Ectodermal cell (in vitro differentiated cells): ENCODE measurements at regions not wholly inside any gene's neighbourhood (a gene's known extent, or its start where the extent isn't known, plus 50 kb on each side); places are given as distances from the start of the nearest gene placed in this dataset.

ENCODE experiments used
- H3K27ac ChIP-seq: 2 replicates; pipeline ENCODE4 v1.7.0; 2013; ENCODE audit warnings: mild to moderate bottlenecking, low read depth, low read length; ENCODE audit not compliant: insufficient read depth, poor library complexity, severe bottlenecking
- H3K27me3 ChIP-seq: 2 replicates; pipeline ENCODE4 v1.7.0; 2013; ENCODE audit warnings: mild to moderate bottlenecking, low read length; ENCODE audit not compliant: insufficient read depth, control insufficient read depth, poor library complexity, severe bottlenecking
- H3K36me3 ChIP-seq: one replicate; pipeline ENCODE4 v1.7.0; 2013; ENCODE audit warnings: low read length; ENCODE audit not compliant: control insufficient read depth, insufficient read depth
- H3K4me1 ChIP-seq: one replicate; pipeline ENCODE4 v1.7.0; 2013; ENCODE audit warnings: low read length; ENCODE audit not compliant: control insufficient read depth, insufficient read depth
- H3K4me3 ChIP-seq: 2 replicates; pipeline ENCODE4 v1.7.0; 2013; ENCODE audit warnings: low read depth, low read length, control low read depth; ENCODE audit not compliant: insufficient read depth
- H3K9me3 ChIP-seq: 2 replicates; pipeline ENCODE4 v1.7.0; 2013; ENCODE audit warnings: mild to moderate bottlenecking, low read length, moderate library complexity; ENCODE audit not compliant: control insufficient read depth
- WGBS, 2 experiments: methylation state at CpG; one replicate each; pipeline ENCODE4 v1.1.7; 2013; ENCODE audit warnings: missing lambda C conversion rate in 2 of 2; 5-methylcytosine and 5-hydroxymethylcytosine counted together

DNA sequence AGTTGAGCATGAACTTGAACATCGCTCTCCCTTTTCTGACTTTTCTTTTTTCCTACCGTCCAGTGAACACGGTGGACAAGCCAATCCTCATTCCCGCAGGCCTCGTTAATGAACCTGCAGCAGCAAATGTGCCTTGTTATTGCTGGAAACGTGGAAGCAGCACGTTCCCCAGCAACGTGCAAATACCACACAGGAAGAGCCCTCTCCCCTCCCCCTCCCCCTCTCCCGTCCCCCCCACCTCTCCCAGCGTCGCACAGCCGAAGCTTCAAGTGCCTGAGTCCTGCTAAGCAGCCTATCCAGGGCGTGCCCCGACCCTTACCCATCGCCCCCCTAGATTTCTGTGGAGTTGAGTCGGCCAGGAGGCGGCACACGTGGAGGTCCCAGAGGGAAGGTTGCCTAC, 219.9 kb downstream of the BCOR start:
- H3K27me3 ChIP-seq: no peaks in the 10 kb centered on the region
- no peak overlapping the region for H3K4me3 ChIP-seq
- no peaks in the 10 kb centered on the region for H3K9me3 ChIP-seq
- H3K4me1 ChIP-seq: no peaks in the 10 kb centered on the region
- no peaks in the 10 kb centered on the region for H3K36me3 ChIP-seq
- no peak overlapping the region for H3K27ac ChIP-seq
- 68 to 73% methylated on average over 14 to 15 of the region's 18 CpGs for WGBS, 2 experiments

- H3K27ac ChIP-seq: no peak overlapping the region
- H3K36me3 ChIP-seq: no peaks in the 10 kb centered on the region
- 94 to 100% methylated on average over 3 of the region's 3 CpGs for WGBS, 2 experiments
- no peaks in the 10 kb centered on the region for H3K4me1 ChIP-seq
- no peak overlapping the region for H3K4me3 ChIP-seq
- no peaks in the 10 kb centered on the region for H3K27me3 ChIP-seq
- no peaks in the 10 kb centered on the region for H3K9me3 ChIP-seq
Measured at GRCh38 chrX:39883666-39884065, 214.1 kb downstream of the BCOR start.

DNA sequence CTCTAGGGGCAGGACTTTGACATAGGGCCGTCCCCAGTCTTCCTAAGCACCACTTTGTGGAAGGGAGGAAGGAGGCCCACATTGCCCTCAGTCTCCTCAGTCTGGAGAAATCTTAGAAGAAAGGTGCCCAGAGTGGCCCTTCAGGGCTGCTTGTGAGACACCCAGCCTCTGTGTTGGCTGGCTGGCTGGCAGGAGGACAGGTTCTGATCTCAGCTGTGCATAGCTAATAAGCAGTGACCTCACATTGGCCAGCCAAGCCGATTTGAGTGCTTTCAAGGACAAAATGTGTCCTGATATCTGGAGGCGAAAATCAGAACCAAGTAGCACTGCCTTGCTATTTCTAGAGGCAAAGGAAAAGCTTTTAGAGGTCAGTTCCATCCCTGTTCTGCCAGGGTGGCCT, 211.5 kb downstream of the BCOR start:
- H3K36me3 ChIP-seq: no peaks in the 10 kb centered on the region
- 87 to 91% methylated on average over 3 of the region's 3 CpGs for WGBS, 2 experiments
- H3K27me3 ChIP-seq: no peaks in the 10 kb centered on the region
- no peak overlapping the region for H3K4me3 ChIP-seq
- H3K9me3 ChIP-seq: no peaks in the 10 kb centered on the region
- no peaks in the 10 kb centered on the region for H3K4me1 ChIP-seq
- no peak overlapping the region for H3K27ac ChIP-seq

GRCh38 chrX:39888730-39889129, 209.0 kb downstream of the BCOR start:
- no peaks in the 10 kb centered on the region for H3K4me1 ChIP-seq
- no peaks in the 10 kb centered on the region for H3K9me3 ChIP-seq
- WGBS, 2 experiments: 93 to 95% methylated on average over 1 of the region's 1 CpG
- H3K27ac ChIP-seq: no peak overlapping the region
- no peaks in the 10 kb centered on the region for H3K36me3 ChIP-seq
- no peak overlapping the region for H3K4me3 ChIP-seq
- no peaks in the 10 kb centered on the region for H3K27me3 ChIP-seq

- 95 to 100% methylated on average over 1 of the region's 1 CpG for WGBS, 2 experiments
- no peaks in the 10 kb centered on the region for H3K9me3 ChIP-seq
- H3K27me3 ChIP-seq: no peaks in the 10 kb centered on the region
- H3K4me1 ChIP-seq: no peaks in the 10 kb centered on the region
- no peaks in the 10 kb centered on the region for H3K36me3 ChIP-seq
- no peak overlapping the region for H3K27ac ChIP-seq
- H3K4me3 ChIP-seq: no peak overlapping the region
Measured at GRCh38 chrX:39889704-39890103, 208.1 kb downstream of the BCOR start.

DNA sequence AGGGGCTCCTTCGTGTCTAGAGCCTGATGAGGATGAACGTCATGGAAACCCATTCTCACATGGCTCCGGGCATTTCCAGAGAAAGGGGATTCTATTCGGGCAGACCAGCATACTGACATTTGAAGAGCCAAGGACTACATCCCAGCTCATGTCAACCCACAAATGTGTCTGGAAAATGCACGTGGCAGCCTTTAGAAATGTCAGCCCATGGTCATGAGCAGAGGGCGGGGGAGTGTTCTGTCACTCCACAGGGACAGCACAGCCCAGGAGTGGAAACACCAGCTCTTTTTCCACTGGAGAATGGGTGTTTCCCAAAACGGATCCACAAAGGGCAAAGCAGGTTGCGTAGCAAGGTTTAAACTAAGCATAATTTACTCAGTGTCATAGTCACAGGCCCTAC, 207.0 kb downstream of the BCOR start:
- H3K36me3 ChIP-seq: no peaks in the 10 kb centered on the region
- H3K27ac ChIP-seq: no peak overlapping the region
- 90 to 92% methylated on average over 8 of the region's 8 CpGs for WGBS, 2 experiments
- no peak overlapping the region for H3K4me3 ChIP-seq
- H3K27me3 ChIP-seq: no peaks in the 10 kb centered on the region
- no peaks in the 10 kb centered on the region for H3K9me3 ChIP-seq
- H3K4me1 ChIP-seq: no peaks in the 10 kb centered on the region

DNA sequence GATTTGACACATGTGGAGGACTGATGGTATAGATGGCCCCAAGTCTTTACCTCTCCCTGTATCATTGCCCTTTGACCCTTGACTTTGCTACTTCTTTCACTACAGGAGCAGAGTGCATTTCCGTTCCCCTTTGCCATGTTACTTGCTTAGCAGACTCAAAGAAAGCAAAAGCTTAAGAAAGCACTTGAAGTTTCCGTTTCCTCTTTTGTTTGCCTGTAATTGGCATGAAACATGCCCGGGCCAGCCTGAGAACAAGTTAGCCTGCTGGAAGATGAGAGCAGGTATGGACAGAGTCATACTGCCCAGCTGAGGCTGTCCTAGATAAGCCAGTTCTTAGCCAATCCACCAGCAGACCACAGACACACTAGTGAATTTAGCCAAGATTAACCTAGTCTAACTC, 206.0 kb downstream of the BCOR start:
- WGBS, 2 experiments: 82 to 96% methylated on average over 3 of the region's 3 CpGs

DNA sequence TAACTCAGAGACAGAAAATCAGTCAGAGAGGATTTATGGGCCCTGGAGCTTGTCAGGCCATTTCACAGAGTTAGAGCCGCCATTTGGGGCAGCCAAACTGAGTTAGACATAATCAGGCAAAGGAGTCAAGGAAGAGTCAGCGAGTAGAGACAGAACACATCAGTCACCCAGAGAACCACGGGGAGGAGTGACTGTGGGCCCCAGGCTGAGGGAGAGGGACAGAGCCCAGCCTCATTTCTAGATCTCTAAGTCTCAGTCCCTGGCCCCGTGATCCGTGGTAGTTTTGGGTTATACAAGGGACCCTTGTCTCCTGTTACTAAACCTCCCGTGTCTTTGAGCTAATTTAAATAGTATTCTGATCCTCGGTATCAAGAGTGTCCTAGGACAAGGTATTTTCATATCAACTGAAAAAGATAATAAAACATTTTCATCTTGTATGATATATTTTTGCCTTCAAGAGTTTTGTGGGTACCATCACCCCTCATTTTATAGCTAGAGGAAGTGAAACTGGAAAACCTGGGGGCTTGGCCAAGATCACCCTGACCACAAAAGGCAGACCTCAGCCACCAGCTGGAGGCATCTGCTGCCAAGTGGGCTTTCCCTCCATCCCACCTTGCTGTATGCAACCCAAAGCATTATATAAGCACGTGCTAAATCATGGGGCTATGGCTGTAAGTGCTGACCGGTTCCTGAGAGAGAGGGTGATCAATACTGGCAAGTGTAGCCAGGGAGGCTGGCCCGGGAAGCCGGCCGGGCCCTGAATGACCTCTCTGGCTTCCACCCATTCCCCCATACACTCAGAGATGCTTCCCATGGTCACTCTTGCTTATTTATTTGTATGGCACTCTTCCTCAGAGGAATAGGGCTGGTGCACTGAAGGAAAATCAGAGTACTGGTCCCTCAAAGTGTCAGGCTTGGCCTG, 204.1 kb downstream of the BCOR start:
- Histone ChIP-seq H3K4me1 (peaks cover 5% of the 10 kb centered on the region), H3K27me3 (no peaks in the 10 kb centered on the region), H3K36me3 (no peaks in the 10 kb centered on the region), H3K27ac (no peak overlapping the region), H3K4me3 (no peak overlapping the region), H3K9me3 (no peaks in the 10 kb centered on the region)
- WGBS, 2 experiments: 85 to 87% methylated on average over 10 to 11 of the region's 12 CpGs

More for the DNA sequence above, 206.0 kb downstream of the BCOR start:
- H3K9me3 ChIP-seq: no peaks in the 10 kb centered on the region
- no peak overlapping the region for H3K27ac ChIP-seq
- H3K4me3 ChIP-seq: no peak overlapping the region
- no peaks in the 10 kb centered on the region for H3K27me3 ChIP-seq
- H3K4me1 ChIP-seq: no peaks in the 10 kb centered on the region
- no peaks in the 10 kb centered on the region for H3K36me3 ChIP-seq

DNA sequence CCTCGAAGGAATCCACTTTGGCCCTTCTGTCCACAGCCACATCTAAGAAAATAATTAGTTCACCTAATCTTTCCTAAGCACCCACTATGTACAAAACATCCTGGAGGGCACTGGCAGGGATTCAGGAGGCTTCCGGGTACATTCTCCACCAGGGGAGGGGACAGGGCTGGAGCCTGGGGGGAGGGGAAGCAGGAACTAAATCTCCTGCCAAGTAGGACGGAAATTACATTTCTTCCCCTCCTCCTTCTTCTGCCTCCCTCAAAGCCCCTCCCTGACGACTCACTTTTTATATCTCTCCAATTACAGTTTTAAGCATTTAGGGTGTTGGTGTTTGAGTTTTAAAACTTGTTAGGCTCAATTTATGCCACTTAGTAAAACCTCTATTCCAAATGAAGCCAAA, 203.1 kb downstream of the BCOR start:
- H3K9me3 ChIP-seq: no peaks in the 10 kb centered on the region
- no peak overlapping the region for H3K27ac ChIP-seq
- peaks cover 5% of the 10 kb centered on the region for H3K4me1 ChIP-seq
- H3K36me3 ChIP-seq: no peaks in the 10 kb centered on the region
- H3K4me3 ChIP-seq: no peak overlapping the region
- no peaks in the 10 kb centered on the region for H3K27me3 ChIP-seq
- 42 to 60% methylated on average over 1 to 2 of the region's 4 CpGs for WGBS, 2 experiments

DNA sequence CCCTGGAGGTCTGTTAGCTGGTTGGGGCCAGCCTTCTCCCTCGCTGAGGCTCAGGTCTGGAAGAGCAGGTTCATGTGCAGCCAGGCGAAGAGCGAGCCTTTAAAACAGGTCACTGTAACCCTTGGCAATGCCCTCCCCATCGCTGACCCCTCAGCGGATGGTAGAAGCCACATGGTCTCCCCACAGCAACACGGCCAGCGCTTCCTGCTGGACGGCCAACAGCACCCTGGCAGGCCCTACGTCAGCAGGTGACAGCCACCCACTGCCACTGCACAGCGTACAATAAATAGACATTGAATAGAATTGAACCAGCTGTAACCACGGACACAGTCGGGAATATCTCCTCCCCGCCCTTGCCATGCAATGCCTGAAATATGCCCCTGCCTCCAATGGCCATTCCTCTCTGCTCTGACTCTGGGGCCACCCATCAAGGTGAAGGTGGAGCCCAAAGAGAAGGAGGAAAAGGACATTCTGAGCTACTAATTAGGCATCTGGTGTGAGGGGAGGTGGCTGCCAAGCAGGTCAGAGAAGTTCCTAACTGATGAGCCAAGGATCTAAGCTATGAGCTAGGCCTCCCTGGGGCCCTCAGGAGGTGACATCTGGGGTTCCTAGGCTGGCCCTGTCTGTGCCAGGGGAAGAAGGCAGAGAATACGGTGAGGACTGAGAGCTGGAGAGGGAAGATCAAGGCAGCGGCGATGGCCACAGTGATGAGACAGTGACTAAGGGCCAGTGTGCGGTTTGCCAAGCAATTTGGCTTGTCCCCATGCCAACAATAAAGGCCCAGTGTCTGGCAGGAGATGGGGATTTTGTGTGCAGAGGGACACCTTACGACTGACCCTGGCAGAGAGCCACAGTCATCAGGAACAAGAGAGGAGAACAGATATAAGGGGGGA, 202.3 kb downstream of the BCOR start:
- WGBS, 2 experiments: 94 to 96% methylated on average over 18 of the region's 18 CpGs
- Histone ChIP-seq H3K9me3 (no peaks in the 10 kb centered on the region), H3K27ac (no peak overlapping the region), H3K27me3 (no peaks in the 10 kb centered on the region), H3K4me1 (peaks cover 5% of the 10 kb centered on the region), H3K36me3 (no peaks in the 10 kb centered on the region), H3K4me3 (no peak overlapping the region)
